H9 (cell line): ENCODE measurements at regions not wholly inside any gene's neighbourhood (a gene's known extent, or its start where the extent isn't known, plus 50 kb on each side); places are given as distances from the start of the nearest gene placed in this dataset.

Source experiments
- DNase-seq: peaks from one replicate; pipeline ENCODE4 v3.0.0-alpha.2; 2017
- H2AFZ ChIP-seq: one replicate; pipeline ENCODE4 v1.6.1; 2013; ENCODE audit warnings: mild to moderate bottlenecking, low read length, control low read depth, moderate library complexity
- H2AK5ac ChIP-seq: 2 replicates; pipeline ENCODE4 v1.6.1; 2013; ENCODE audit warnings: low read length, control low read depth, mixed read lengths; ENCODE audit not compliant: insufficient read length
- H2BK120ac ChIP-seq: one replicate; pipeline ENCODE4 v1.6.1; 2013; ENCODE audit warnings: low read depth, mild to moderate bottlenecking, low read length, control low read depth, inconsistent platforms; ENCODE audit not compliant: poor library complexity, severe bottlenecking
- H2BK12ac ChIP-seq: 2 replicates; pipeline ENCODE4 v1.6.1; 2013; ENCODE audit warnings: low read length, control low read depth, mixed read lengths, low read depth; ENCODE audit not compliant: insufficient read length
- H2BK15ac ChIP-seq: 2 replicates; pipeline ENCODE4 v1.6.1; 2013; ENCODE audit warnings: low read depth, low read length, control low read depth
- H2BK20ac ChIP-seq: one replicate; pipeline ENCODE4 v1.6.1; 2013; ENCODE audit warnings: low read depth, mild to moderate bottlenecking, low read length, control low read depth, inconsistent platforms; ENCODE audit not compliant: poor library complexity, severe bottlenecking
- H2BK5ac ChIP-seq: 2 replicates; pipeline ENCODE4 v1.6.1; 2013; ENCODE audit warnings: low read length, control low read depth, mixed read lengths; ENCODE audit not compliant: insufficient read length
- H3K14ac ChIP-seq: 2 replicates; pipeline ENCODE4 v1.6.1; 2013; ENCODE audit warnings: low read length, control low read depth; ENCODE audit not compliant: insufficient read depth
- H3K18ac ChIP-seq: 2 replicates; pipeline ENCODE4 v1.6.1; 2013; ENCODE audit warnings: low read depth, mild to moderate bottlenecking, mixed read lengths, low read length, control low read depth; ENCODE audit not compliant: insufficient read length
- H3K23ac ChIP-seq: 2 replicates; pipeline ENCODE4 v1.6.1; 2013; ENCODE audit warnings: low read length, control low read depth, mixed read lengths, low read depth; ENCODE audit not compliant: insufficient read length
- H3K23me2 ChIP-seq: 2 replicates; pipeline ENCODE4 v1.6.1; 2013; ENCODE audit warnings: low read depth, mild to moderate bottlenecking, mixed read lengths, low read length, control low read depth; ENCODE audit not compliant: insufficient read length, poor library complexity, severe bottlenecking
- H3K27ac ChIP-seq: 2 replicates; pipeline ENCODE4 v1.5.1; 2013; ENCODE audit warnings: low read length, control low read depth, mixed read lengths, low read depth; ENCODE audit not compliant: insufficient read length
- H3K27me3 ChIP-seq: 2 replicates; pipeline ENCODE4 v1.6.1; 2013; ENCODE audit warnings: low read length, control low read depth, inconsistent platforms; ENCODE audit not compliant: insufficient read depth
- H3K4ac ChIP-seq: 2 replicates; pipeline ENCODE4 v1.6.1; 2013; ENCODE audit warnings: low read depth, mild to moderate bottlenecking, control low read depth, inconsistent platforms, low read length, moderate library complexity
- H3K4me1 ChIP-seq: 2 replicates; pipeline ENCODE4 v1.6.1; 2013; ENCODE audit warnings: low read length, control low read depth, inconsistent platforms; ENCODE audit not compliant: insufficient read depth
- H3K4me2 ChIP-seq: 2 replicates; pipeline ENCODE4 v1.6.1; 2013; ENCODE audit warnings: low read length, control low read depth, mixed read lengths; ENCODE audit not compliant: insufficient read length, insufficient read depth
- H3K56ac ChIP-seq: 2 replicates; pipeline ENCODE4 v1.6.1; 2013; ENCODE audit warnings: low read depth, mild to moderate bottlenecking, mixed read lengths, low read length, control low read depth; ENCODE audit not compliant: insufficient read length
- H3K79me1 ChIP-seq: 2 replicates; pipeline ENCODE4 v1.6.1; 2013; ENCODE audit warnings: low read depth, mild to moderate bottlenecking, moderate library complexity, low read length, control low read depth, inconsistent platforms; ENCODE audit not compliant: insufficient read depth, poor library complexity, severe bottlenecking
- H3K79me2 ChIP-seq: 2 replicates; pipeline ENCODE4 v1.6.1; 2013; ENCODE audit warnings: low read length, control low read depth, inconsistent platforms; ENCODE audit not compliant: insufficient read depth
- H3K9ac ChIP-seq: 2 replicates; pipeline ENCODE4 v1.6.1; 2013; ENCODE audit warnings: low read length, control low read depth, mixed read lengths; ENCODE audit not compliant: insufficient read length; ENCODE audit errors: extremely low read depth
- H3K9me3 ChIP-seq: one replicate; pipeline ENCODE4 v1.6.1; 2013; ENCODE audit warnings: low read depth, low read length, inconsistent platforms; ENCODE audit not compliant: control insufficient read depth
- H3T11ph ChIP-seq: one replicate; pipeline ENCODE4 v1.6.1; 2013; ENCODE audit warnings: mild to moderate bottlenecking, low read length, control low read depth, inconsistent platforms
- H4K20me1 ChIP-seq: one replicate; pipeline ENCODE4 v1.6.1; 2013; ENCODE audit not compliant: control insufficient read depth, insufficient read length, insufficient read depth
- H4K5ac ChIP-seq: 2 replicates; pipeline ENCODE4 v1.6.1; 2013; ENCODE audit warnings: low read depth, mild to moderate bottlenecking, mixed read lengths, low read length, control low read depth; ENCODE audit not compliant: insufficient read length
- H4K8ac ChIP-seq: replicated peaks from 2 replicates; pipeline ENCODE4 v1.6.1; 2013; ENCODE audit warnings: low read length, control low read depth, mixed read lengths, low read depth; ENCODE audit not compliant: insufficient read length
- H4K91ac ChIP-seq: 2 replicates; pipeline ENCODE4 v1.6.1; 2013; ENCODE audit warnings: low read depth, mild to moderate bottlenecking, moderate library complexity, mixed read lengths, low read length, control low read depth; ENCODE audit not compliant: insufficient read length
- H3K27ac Mint-ChIP-seq, 3 experiments: 2 replicates in 2 of 3; 3 replicates in 1 of 3; pipeline ENCODE4 v1.8.0; 2020 to 2021; ENCODE audit warnings: mixed read lengths in 3 of 3, mild to moderate bottlenecking in 1 of 3, moderate library complexity in 1 of 3
- H3K27me3 Mint-ChIP-seq: 2 replicates; pipeline ENCODE4 v1.8.0; 2021; ENCODE audit warnings: low read depth, mild to moderate bottlenecking, moderate library complexity, mixed read lengths
- H3K36me3 Mint-ChIP-seq, 3 experiments: 2 replicates in 2 of 3; 3 replicates in 1 of 3; pipeline ENCODE4 v1.8.0; 2020 to 2021; ENCODE audit warnings: low read depth in 3 of 3, mixed read lengths in 3 of 3; ENCODE audit not compliant: insufficient read depth in 1 of 3
- H3K4me1 Mint-ChIP-seq, 2 experiments: 2 replicates each; pipeline ENCODE4 v1.8.0; 2020; ENCODE audit warnings: mixed read lengths in 2 of 2
- H3K4me3 Mint-ChIP-seq, 2 experiments: 2 replicates in 1 of 2; 3 replicates in 1 of 2; pipeline ENCODE4 v1.8.0; 2020 to 2021; ENCODE audit warnings: mild to moderate bottlenecking in 2 of 2, mixed read lengths in 2 of 2, moderate library complexity in 1 of 2
- H3K9me3 Mint-ChIP-seq, 2 experiments: 2 replicates in 1 of 2; 3 replicates in 1 of 2; pipeline ENCODE4 v1.8.0; 2020; ENCODE audit warnings: mild to moderate bottlenecking in 2 of 2, mixed read lengths in 2 of 2, moderate library complexity in 1 of 2
- WGBS: extraction: QIAGEN DNeasy Blood & Tissue Kit; methylation state at CpG from one replicate; pipeline ENCODE4 v1.1.7; 2013; ENCODE audit warnings: missing lambda C conversion rate, low lambda C conversion rate, mixed read lengths; ENCODE audit not compliant: insufficient read length; ENCODE audit errors: extremely low coverage; 5-methylcytosine and 5-hydroxymethylcytosine counted together
- TF ChIP-seq, protein P1 (sequence below): fragments of 200-600 bp; sonication (generic); conservative IDR thresholded peaks from 3 replicates; pipeline ENCODE4 v1.8.0; 2021; ENCODE audit warnings: antibody characterized with exemption, mild to moderate bottlenecking

DNA sequence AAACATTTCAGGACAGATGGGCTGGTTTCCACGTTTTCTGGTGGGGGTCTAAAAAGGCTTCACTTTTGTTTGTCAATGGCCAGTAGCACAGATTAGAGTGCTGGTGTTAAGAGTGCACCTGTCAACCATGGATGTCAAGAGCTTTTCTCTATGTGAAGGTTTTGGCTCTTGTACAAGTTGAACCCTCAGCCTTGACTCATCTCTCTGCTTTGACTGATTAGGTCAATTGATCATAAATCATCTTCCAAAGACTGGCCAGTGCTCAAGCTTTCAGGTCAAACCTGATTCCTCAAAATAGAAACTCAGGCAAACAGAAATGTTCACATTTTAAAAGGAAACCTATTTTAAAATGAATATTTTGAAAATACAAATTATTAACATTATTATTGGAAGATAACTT is 59.6 kb upstream of the SP4 start:
- Histone ChIP-seq H4K5ac (no peak overlapping the region), H3K14ac (no peak overlapping the region), H3K9ac (no peak overlapping the region), H2AFZ (no peak overlapping the region), H3K4ac (no peak overlapping the region), H2BK15ac (no peak overlapping the region), H2BK120ac (no peak overlapping the region), H2AK5ac (no peak overlapping the region), H3K9me3 (no peaks in the 10 kb centered on the region), H4K8ac (no peak overlapping the region), H3K79me1 (no peaks in the 10 kb centered on the region), H3K23ac (no peak overlapping the region), H2BK20ac (no peak overlapping the region), H2BK5ac (no peak overlapping the region), H3K23me2 (no peaks in the 10 kb centered on the region), H3K56ac (no peak overlapping the region), H3K18ac (no peak overlapping the region), H3K4me1 (no peaks in the 10 kb centered on the region), H3K27me3 (no peaks in the 10 kb centered on the region), H4K20me1 (no peaks in the 10 kb centered on the region), H3K27ac (no peak overlapping the region), H3K79me2 (no peaks in the 10 kb centered on the region), H3T11ph (no peak overlapping the region), H3K4me2 (no peak overlapping the region), H2BK12ac (no peak overlapping the region), H4K91ac (no peak overlapping the region)
- H3K4me1 Mint-ChIP-seq = peaks cover 16 to 17% of the 10 kb centered on the region in 2 experiments
- peaks cover 2% of the 10 kb centered on the region for H3K27me3 Mint-ChIP-seq
- DNase-seq = no peak
- no peak overlapping the region for H3K4me3 Mint-ChIP-seq
- no peak overlapping the region for H3K27ac Mint-ChIP-seq
- peaks cover 6% of the 10 kb centered on the region in 3 experiments; a peak in 6 of 7 replicates for H3K36me3 Mint-ChIP-seq
- no CpG with 5 or more reads among the region's 1 CpG for whole genome bisulfite sequencing
- TF ChIP-seq, protein P1, sequence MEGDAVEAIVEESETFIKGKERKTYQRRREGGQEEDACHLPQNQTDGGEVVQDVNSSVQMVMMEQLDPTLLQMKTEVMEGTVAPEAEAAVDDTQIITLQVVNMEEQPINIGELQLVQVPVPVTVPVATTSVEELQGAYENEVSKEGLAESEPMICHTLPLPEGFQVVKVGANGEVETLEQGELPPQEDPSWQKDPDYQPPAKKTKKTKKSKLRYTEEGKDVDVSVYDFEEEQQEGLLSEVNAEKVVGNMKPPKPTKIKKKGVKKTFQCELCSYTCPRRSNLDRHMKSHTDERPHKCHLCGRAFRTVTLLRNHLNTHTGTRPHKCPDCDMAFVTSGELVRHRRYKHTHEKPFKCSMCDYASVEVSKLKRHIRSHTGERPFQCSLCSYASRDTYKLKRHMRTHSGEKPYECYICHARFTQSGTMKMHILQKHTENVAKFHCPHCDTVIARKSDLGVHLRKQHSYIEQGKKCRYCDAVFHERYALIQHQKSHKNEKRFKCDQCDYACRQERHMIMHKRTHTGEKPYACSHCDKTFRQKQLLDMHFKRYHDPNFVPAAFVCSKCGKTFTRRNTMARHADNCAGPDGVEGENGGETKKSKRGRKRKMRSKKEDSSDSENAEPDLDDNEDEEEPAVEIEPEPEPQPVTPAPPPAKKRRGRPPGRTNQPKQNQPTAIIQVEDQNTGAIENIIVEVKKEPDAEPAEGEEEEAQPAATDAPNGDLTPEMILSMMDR = no peak
- H3K9me3 Mint-ChIP-seq = peaks cover 6 to 9% of the 10 kb centered on the region in 2 experiments
